CD4-positive, alpha-beta T cell treated with Interleukin-6 at 100 ng/mL for 8 hours (primary cell): ENCODE measurements at regions not wholly inside any gene's neighbourhood (a gene's known extent, or its start where the extent isn't known, plus 50 kb on each side); places are given as distances from the start of the nearest gene placed in this dataset.

Source experiments
- DNase-seq: peaks from one replicate; pipeline ENCODE4 v3.0.0-alpha.2; 2020; ENCODE audit warnings: mixed read lengths, low spot score

DNA sequence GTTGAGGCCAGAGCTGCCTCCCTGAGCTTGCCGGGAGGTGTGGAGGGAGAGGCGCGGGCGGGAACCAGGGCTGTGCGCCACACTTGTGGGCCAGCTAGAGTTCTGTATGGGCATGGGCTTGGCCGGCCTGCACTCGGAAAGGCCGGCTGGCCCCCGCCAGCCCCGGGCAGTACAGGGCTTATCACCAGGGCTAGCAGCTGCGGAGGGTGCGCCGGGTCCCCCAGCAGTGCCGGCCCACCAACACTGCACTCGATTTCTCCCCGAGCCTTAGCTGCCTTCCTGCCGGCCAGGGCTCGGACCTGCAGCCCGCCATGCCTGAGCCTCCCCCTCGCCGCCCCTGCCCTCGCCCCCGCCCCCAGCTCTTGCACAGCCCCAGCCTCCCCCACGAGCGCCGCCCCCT lies 472.7 kb downstream of the TFAP2A start:
- no peak for DNase-seq

DNA sequence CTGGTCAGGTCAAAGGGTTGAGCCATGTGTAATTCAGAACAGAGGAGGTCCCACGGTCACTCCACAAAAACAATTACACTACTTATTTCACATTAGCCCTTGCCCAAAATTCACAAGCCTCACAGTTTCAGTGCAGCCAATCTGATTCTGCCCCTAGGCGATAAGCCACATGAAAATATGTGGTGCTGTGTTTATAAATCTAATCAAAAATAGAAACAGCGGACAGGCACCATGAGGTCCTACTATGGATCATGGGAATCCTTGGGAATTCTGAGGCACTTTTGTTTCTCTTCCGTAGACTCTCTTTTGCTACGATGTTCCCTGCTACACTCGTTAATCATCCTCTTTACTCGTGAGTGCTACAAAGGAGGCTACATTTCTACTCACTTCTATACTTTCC lies 476.1 kb downstream of the TFAP2A start:
- DNase-seq, result no peak

DNA sequence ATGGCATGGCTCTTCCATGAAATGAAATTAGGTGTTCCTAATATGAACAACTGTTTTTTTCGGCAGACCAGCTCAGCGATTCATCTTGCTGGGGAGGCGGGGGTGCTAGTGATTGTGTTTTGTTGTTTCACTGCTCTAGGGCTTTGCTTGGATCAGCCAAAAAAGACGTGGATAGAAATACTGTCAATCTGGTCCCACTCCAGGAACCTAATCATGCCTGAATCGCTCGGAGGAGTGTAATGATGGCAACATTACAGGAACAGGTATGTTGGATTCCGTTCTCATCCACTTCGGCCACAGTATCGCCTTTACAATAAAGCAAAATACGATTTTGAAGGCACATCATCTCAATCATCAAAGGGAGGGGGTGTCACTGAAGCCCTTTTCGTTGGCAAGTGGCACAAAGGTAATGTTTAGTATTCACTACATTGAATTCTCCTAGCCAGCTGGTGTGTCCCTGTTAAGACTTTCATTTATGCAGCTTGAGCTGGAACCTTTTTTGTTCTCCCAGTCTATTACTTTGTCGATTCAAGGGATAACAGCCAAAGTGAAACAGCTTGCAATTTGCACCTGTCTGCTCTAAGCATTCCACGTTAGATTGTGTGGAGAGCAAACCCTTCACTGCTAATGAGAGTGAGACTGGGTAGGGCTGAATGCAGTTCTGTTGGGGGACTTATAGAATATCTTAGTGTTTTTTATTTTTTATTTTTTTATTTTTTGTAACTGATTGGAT lies 477.7 kb downstream of the TFAP2A start:
- no peak for DNase-seq

GRCh38 chr6:9936551-9936950 lies 478.3 kb downstream of the TFAP2A start:
- DNase-seq, result no peak

DNA sequence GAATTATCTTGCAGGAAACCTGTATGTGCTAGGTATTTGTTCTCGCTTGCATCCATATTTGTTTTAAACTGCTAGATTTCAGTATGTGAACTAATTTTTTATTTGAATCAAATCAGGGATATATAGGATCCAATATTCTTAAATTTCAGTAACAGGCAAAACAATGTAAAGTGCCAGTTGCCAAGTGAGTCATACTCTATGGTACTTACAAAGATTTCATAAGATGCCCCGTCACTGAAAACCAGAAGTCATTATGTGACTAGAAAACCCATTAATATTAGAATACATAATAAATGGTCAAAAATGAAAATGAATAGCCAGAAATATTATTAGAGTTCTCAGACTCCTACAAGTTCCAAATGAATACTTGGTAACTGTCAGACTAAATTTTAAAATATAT lies 481.2 kb downstream of the TFAP2A start:
- no peak for DNase-seq

- DNase-seq, result no peak
Measured at GRCh38 chr6:9927275-9927674, 487.6 kb downstream of the TFAP2A start.

DNA sequence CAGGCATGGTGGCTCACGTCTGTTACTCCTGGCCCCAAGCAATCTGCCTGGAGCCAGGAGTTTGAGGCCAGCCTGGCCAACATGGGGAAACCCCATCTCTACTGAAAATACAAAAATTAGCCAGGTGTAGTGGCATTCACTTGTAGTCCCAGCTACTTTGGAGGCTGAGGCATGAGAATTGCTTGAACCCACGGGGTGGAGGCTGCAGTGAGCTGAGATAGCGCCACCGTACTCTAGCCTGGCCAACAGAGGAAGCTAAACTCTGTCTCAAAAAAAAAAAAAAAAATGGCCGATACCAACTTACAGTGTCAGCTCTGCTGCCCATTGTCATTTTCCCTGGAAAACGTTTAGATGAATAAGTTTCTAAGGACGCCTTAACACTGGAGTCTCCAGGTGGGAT lies 489.9 kb downstream of the TFAP2A start:
- no peak for DNase-seq

DNA sequence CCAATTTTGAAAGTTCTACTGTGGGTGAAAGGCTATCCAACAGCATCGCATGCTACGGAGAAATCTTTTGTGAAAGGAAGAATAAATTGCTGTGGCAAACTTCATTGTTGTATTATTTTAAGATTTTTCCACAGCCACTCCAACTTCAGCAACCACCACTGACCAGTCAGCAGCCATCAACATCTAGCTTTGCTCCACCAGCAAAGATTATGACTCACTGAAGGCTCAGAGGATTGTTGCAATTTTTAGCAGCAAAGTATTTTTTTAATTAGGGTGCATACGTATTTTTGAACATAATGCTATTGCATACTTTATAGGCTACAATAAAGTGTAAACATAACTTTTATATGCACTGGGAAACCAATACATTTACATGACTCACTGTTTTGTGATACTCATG lies 493.5 kb downstream of the TFAP2A start:
- DNase-seq, result no peak

GRCh38 chr6:9914951-9915350 lies 499.9 kb downstream of the TFAP2A start:
- no peak for DNase-seq

- DNase-seq, result no peak
Measured at GRCh38 chr6:9901376-9901775, 513.5 kb downstream of the TFAP2A start.

GRCh38 chr6:9896806-9897205 lies 518.1 kb downstream of the TFAP2A start:
- DNase-seq, result no peak

- no peak for DNase-seq
Measured at GRCh38 chr6:9890893-9891292, 524.0 kb downstream of the TFAP2A start.

GRCh38 chr6:9890469-9890868 lies 524.4 kb downstream of the TFAP2A start:
- no peak for DNase-seq

DNA sequence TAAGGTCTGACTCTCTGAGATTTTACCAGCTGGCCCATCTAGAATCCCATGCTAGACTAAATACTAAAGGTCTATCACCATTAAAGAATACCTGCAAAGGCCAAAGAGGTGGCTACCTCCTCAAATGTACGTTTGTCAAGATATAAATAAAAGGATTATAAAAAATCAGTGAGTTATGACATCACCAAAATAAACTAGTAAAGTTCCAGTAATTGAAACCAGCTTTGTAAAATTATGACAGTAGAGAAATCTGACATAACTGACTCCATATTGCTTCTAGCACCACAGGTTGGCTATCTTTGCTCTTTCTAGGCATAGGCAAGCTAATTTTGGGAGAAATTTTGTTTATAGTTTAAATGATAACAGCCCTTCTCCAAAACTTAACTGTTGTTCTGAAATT lies 536.3 kb downstream of the TFAP2A start:
- DNase-seq, result no peak

DNA sequence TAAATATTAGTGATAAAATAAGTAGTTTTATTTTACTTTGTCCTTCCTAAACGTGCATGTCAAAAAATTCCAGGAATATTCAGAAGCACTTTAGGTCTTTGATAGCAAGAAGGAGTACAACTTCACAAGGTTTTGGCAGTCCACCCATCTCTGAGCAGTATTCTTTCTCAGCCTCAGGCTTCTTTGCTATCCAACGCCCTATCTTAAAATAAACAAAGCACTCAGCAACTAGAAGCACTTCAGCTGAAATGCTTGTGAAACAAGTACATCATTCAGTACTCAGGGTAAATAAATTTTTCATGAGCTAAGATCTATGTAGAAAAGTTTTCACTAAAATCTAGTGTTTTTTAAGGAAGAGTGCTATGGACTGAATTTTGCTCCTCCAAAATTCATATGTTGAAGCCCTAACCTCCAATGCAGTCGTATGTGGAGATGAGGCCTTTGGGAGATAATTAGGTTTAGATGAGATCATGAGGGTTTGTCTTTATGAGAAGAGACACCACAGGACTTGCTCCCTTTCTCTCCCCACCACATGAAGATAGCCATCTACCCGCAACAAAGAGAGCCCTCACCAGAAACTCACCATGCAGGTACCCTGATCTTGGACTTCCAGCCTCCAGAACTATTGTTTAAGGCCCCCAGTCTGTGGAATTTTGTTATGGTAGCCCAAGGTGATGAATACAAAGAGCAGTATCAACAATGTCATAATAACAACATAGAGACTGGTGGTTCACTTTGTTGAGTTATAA lies 539.1 kb downstream of the TFAP2A start:
- DNase-seq, result no peak

GRCh38 chr6:9862603-9863167 lies 552.2 kb downstream of the TFAP2A start:
- no peak for DNase-seq

GRCh38 chr6:9851541-9852380 lies 563.1 kb downstream of the TFAP2A start:
- no peak for DNase-seq

GRCh38 chr6:9851006-9851405 lies 563.9 kb downstream of the TFAP2A start:
- DNase-seq, result no peak

DNA sequence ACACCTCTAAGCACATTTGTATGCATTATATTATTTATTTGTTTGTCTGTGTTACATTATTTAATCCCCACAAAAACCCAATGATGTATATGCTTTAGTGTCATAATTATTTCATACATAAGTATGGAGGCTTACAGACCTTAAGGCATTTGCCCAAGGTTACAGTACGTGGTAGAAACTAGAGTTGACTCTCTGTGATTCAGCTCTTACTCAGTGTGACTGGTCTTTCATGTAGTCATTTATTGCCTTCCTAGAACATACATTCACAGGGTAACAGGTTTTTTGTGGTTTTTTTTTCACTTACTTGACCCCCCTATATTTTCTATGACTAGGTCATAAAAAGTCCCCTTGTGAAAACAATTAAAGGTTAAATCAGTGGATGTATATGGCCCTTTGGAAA lies 566.8 kb downstream of the TFAP2A start:
- no peak for DNase-seq

- DNase-seq, result no peak
Measured at GRCh38 chr6:9841886-9842725, 572.8 kb downstream of the TFAP2A start.

DNA sequence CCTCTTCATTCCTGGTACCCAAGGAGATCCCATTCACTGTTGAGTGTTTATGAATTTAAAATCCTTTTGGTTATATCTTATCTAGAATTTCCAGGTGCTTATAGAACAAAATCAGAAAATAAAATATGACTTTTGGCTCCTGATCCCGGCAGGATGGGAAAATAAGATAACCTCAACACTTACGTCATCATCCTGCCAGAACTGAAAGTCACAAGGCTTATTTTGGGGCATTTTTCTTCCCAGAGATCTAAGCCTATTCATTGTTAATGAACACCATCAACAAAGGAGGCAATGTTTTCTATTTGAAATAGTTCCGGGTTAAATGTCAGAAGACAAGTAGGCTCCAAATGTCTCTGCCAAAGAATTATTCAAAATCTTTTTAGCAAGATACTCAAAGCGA lies 580.6 kb downstream of the TFAP2A start:
- no peak for DNase-seq

- DNase-seq, result no peak
Measured at GRCh38 chr6:9831783-9832182, 583.1 kb downstream of the TFAP2A start.
